Loucy (cell line): ENCODE measurements at regions not wholly inside any gene's neighbourhood (a gene's known extent, or its start where the extent isn't known, plus 50 kb on each side); places are given as distances from the start of the nearest gene placed in this dataset.
A peak's percentile ranks its signal among the peaks of the same experiment; 100 is the strongest.

Source experiments
- H2AFZ ChIP-seq: fragments of 200-600 bp; sonication (generic); 2 replicates; pipeline ENCODE4 v1.6.0; 2016; ENCODE audit warnings: antibody characterized with exemption, mild to moderate bottlenecking, low read length, moderate library complexity
- H3F3A ChIP-seq: fragments of 200-600 bp; 2 replicates; pipeline ENCODE4 v1.6.0; 2016; ENCODE audit warnings: antibody characterized with exemption, low read depth, mild to moderate bottlenecking
- H3K27me3 ChIP-seq: fragments of 200-600 bp; sonication (generic); 2 replicates; pipeline ENCODE4 v1.6.1; 2014; ENCODE audit warnings: low read length, mild to moderate bottlenecking; ENCODE audit not compliant: insufficient read depth, poor library complexity, severe bottlenecking
- H3K36me3 ChIP-seq: fragments of 200-600 bp; sonication (generic); 2 replicates; pipeline ENCODE4 v1.6.1; 2016; ENCODE audit warnings: low read length; ENCODE audit not compliant: insufficient read depth
- H3K4me1 ChIP-seq: fragments of 200-600 bp; sonication (generic); 2 replicates; pipeline ENCODE4 v1.5.1; 2014; ENCODE audit warnings: low read length, mild to moderate bottlenecking; ENCODE audit not compliant: insufficient read depth, poor library complexity, severe bottlenecking
- H3K4me2 ChIP-seq: fragments of 200-600 bp; sonication (generic); 2 replicates; pipeline ENCODE4 v1.6.0; 2014; ENCODE audit warnings: antibody characterized with exemption, low read length, low read depth, mild to moderate bottlenecking; ENCODE audit not compliant: poor library complexity, severe bottlenecking
- H3K4me3 ChIP-seq: fragments of 200-600 bp; sonication (generic); 2 replicates; pipeline ENCODE4 v1.5.1; 2014; ENCODE audit warnings: low read length, mild to moderate bottlenecking, mixed read lengths; ENCODE audit not compliant: poor library complexity, severe bottlenecking
- H3K79me2 ChIP-seq: fragments of 200-600 bp; sonication (generic); 2 replicates; pipeline ENCODE4 v1.6.1; 2014; ENCODE audit warnings: low read length; ENCODE audit not compliant: insufficient read depth
- H3K9ac ChIP-seq: fragments of 200-600 bp; sonication (generic); 2 replicates; pipeline ENCODE4 v1.6.0; 2014; ENCODE audit warnings: mild to moderate bottlenecking, low read depth, low read length, moderate library complexity; ENCODE audit not compliant: poor library complexity, severe bottlenecking
- H3K9me2 ChIP-seq: fragments of 200-600 bp; sonication (generic); replicated peaks from 2 replicates; pipeline ENCODE4 v1.6.1; 2016; ENCODE audit warnings: low read depth, low read length, mixed read lengths
- H3K9me3 ChIP-seq: fragments of 200-600 bp; sonication (generic); 2 replicates; pipeline ENCODE4 v1.6.1; 2014; ENCODE audit warnings: mild to moderate bottlenecking, antibody characterized with exemption, low read length, low read depth; ENCODE audit not compliant: insufficient read depth
- H4K20me1 ChIP-seq: fragments of 200-600 bp; sonication (generic); 2 replicates; pipeline ENCODE4 v1.6.0; 2014; ENCODE audit warnings: antibody characterized with exemption, low read length, mild to moderate bottlenecking; ENCODE audit not compliant: insufficient read depth, poor library complexity, severe bottlenecking
- EZH2phosphoT487 ChIP-seq: fragments of 200-600 bp; IDR thresholded peaks from 2 replicates; pipeline ENCODE4 v1.6.1; 2018; ENCODE audit warnings: antibody characterized with exemption, mild to moderate bottlenecking, moderate library complexity, borderline replicate concordance
- TF ChIP-seq, protein P1 (sequence below): fragments of 200-600 bp; sonication (generic); conservative IDR thresholded peaks from 2 replicates; pipeline ENCODE4 v1.5.1; 2014; ENCODE audit warnings: mild to moderate bottlenecking, antibody characterized with exemption, low read length

DNA sequence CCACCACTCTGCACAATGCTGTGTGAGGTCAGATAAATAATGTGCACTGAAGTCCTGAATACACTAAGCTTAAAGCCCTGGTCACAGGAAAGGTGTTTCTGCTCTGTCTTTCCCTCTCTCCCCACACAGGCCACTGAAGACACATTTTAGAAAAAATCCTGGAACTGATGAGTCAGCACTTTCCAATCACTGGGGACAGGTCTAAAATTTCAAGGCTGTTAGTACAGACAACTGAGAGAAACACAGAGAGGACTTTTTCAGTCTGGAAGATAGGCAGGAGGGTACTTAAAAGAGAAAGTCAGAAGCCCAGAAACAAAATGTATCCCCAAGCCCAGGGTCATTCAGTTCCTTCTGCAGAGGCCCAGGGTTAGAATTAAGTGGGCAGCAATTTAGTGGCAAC, 333.9 kb upstream of the CCDC196 start:
- Histone ChIP-seq H4K20me1 (no peaks in the 10 kb centered on the region), H3K4me1 (peaks cover 10% of the 10 kb centered on the region), H3K27me3 (no peaks in the 10 kb centered on the region), H3F3A (no peaks in the 10 kb centered on the region), H3K9me2 (no peaks in the 10 kb centered on the region), H3K9ac (no peak overlapping the region), H3K36me3 (no peaks in the 10 kb centered on the region), H3K79me2 (no peaks in the 10 kb centered on the region), H3K4me2 (peak overlapping the region; percentile 8), H2AFZ (peak overlapping the region; percentile 38; the same call in 1 of the 2 replicates), H3K4me3 (no peak overlapping the region), H3K9me3 (no peaks in the 10 kb centered on the region)
- TF ChIP-seq, protein P1, sequence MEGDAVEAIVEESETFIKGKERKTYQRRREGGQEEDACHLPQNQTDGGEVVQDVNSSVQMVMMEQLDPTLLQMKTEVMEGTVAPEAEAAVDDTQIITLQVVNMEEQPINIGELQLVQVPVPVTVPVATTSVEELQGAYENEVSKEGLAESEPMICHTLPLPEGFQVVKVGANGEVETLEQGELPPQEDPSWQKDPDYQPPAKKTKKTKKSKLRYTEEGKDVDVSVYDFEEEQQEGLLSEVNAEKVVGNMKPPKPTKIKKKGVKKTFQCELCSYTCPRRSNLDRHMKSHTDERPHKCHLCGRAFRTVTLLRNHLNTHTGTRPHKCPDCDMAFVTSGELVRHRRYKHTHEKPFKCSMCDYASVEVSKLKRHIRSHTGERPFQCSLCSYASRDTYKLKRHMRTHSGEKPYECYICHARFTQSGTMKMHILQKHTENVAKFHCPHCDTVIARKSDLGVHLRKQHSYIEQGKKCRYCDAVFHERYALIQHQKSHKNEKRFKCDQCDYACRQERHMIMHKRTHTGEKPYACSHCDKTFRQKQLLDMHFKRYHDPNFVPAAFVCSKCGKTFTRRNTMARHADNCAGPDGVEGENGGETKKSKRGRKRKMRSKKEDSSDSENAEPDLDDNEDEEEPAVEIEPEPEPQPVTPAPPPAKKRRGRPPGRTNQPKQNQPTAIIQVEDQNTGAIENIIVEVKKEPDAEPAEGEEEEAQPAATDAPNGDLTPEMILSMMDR: no peak
- TF ChIP-seq EZH2phosphoT487: no peak

DNA sequence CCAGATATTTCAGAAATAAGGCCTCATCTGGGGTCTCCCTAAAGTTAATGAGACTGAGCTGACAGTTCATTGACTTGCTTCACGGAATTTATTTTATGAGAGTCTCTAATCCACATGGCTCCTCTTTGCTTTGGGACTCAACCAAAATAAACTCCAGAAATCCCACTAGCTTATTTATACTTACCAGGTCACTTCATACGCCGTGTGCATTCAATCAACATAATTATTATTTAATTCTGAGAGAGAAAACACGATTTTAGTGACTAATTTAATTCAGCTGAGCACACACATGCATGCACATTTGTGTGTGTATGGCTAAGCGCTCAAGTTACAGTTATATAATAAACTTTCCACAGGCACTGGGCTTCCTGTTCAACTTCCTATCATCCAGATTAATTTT, 333.4 kb upstream of the CCDC196 start:
- Histone ChIP-seq H3K4me3 (no peak overlapping the region), H3K9me2 (no peaks in the 10 kb centered on the region), H3K27me3 (no peaks in the 10 kb centered on the region), H3K4me2 (peak overlapping the region; percentile 8), H3K4me1 (peaks cover 10% of the 10 kb centered on the region), H3F3A (no peaks in the 10 kb centered on the region), H4K20me1 (no peaks in the 10 kb centered on the region), H3K9ac (no peak overlapping the region), H3K36me3 (no peaks in the 10 kb centered on the region), H2AFZ (peak overlapping the region; percentile 38; the same call in 1 of the 2 replicates), H3K9me3 (no peaks in the 10 kb centered on the region), H3K79me2 (no peaks in the 10 kb centered on the region)
- no peak for TF ChIP-seq EZH2phosphoT487
- TF ChIP-seq, protein P1: no peak

DNA sequence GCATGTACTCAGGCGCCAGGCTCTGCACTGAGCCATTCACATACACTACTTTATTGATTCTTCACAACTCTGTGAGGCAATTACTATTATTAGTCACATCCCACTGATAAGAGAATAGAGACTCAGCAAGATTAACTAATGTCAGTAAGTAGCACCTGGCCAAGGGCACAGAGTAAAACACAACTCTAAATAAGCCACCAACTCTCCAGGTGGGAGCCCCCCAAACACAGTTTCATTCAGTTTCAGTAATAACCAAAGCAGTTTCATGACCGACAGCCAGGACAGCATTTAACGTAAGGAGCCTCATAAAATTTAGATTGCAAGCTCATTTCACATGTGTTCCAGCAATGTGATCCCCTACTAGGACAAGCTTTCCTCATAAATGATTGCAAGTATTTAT, 323.1 kb upstream of the CCDC196 start:
- Histone ChIP-seq H3K27me3 (no peaks in the 10 kb centered on the region), H3K4me3 (no peak overlapping the region), H3K36me3 (no peaks in the 10 kb centered on the region), H3K4me2 (no peak overlapping the region), H3K9me3 (no peaks in the 10 kb centered on the region), H3K4me1 (no peaks in the 10 kb centered on the region), H4K20me1 (no peaks in the 10 kb centered on the region), H3K9me2 (no peaks in the 10 kb centered on the region), H3F3A (no peaks in the 10 kb centered on the region), H2AFZ (no peak overlapping the region), H3K9ac (no peak overlapping the region), H3K79me2 (no peaks in the 10 kb centered on the region)
- TF ChIP-seq, protein P1: no peak
- TF ChIP-seq EZH2phosphoT487: no peak
